ENCODE measurements at regions not wholly inside any gene's neighbourhood (a gene's known extent, or its start where the extent isn't known, plus 50 kb on each side); places are given as distances from the start of the nearest gene placed in this dataset.

DNA sequence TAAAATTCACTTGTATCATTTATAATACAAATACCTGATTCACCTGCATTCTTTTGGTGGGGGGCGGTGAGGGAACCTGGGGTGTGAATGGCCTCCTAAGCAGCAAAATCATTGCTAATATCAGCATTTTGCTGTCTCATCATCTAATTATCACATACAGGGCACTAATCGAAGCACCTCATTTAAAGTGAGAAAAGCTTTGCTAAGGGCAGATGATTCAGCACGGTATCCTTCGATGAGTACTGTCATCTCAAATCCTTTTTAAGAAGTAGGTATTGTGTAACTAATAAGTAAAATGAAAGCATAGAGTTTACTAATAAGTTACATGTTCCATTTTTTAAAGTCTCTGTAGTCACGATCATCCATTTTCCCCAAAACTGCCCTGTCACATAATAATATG, 278.1 kb upstream of the SOX5 start:
- DNase-seq, result no peak
- CTCF ChIA-PET, result no interaction called here
- no peaks in the 10 kb centered on the region for H3K27me3 Mint-ChIP-seq
- H3K36me3 Mint-ChIP-seq (ENCODE audit: low read depth), result no peaks in the 10 kb centered on the region
- no peak overlapping the region for H3K4me3 Mint-ChIP-seq
- POLR2A ChIA-PET, result no interaction called here
- H3K9me3 Mint-ChIP-seq, result peaks cover 5% of the 10 kb centered on the region
- H3K4me1 Mint-ChIP-seq, result peaks cover 1% of the 10 kb centered on the region
- no peak overlapping the region for H3K27ac Mint-ChIP-seq

DNA sequence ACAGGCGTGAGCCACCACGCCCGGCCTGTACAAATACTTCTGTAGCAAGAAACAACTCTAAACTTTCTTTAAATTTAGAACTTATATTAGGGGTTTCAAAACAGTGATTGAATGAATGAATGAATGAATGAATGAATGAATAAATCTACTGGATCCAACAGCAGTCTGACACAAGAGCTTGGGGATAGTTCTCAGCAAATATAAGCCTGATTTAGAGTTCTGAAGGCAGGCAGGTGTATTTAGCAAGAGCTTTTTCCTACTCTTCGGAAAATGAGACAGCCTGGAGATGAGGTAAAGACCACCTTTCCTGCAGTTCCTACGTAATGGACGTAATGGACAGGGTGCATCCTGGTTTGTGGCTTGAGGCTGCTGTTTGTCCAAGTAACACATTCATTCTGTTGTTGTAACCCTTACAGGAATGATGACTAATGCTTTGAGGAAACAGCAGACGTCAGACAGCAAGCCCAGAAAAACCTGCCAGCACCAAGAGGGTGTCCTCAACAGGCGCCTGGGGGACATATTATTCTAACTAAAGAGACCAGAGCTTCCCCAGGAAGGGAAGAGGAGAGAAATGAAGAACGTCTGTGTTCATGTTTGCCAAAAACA, 277.4 kb upstream of the SOX5 start:
- CTCF ChIA-PET, result no interaction called here
- H3K36me3 Mint-ChIP-seq (ENCODE audit: low read depth), result no peaks in the 10 kb centered on the region
- POLR2A ChIA-PET, result no interaction called here
- H3K27ac Mint-ChIP-seq, result no peak overlapping the region
- peaks cover 5% of the 10 kb centered on the region for H3K9me3 Mint-ChIP-seq
- no peak overlapping the region for H3K4me3 Mint-ChIP-seq
- no peak for DNase-seq
- peaks cover 1% of the 10 kb centered on the region for H3K4me1 Mint-ChIP-seq
- H3K27me3 Mint-ChIP-seq, result no peaks in the 10 kb centered on the region

DNA sequence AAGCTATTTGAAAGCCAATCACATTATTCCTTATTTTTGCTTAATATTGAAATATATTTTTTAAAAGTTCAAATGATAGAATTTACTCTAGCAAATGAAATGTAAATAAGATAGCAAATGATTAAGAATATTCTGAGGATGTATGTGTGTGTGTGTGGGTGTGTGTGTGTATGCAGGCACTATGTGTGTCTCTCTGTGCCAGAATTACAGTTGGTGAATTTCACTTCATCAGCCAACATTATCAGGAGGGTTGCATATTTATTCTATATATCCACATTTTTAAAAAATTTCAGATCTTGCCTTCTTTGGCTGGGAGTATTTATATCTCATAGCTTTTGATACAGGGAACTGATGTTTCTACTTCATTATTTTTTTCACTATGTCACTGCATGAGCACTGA, 274.9 kb upstream of the SOX5 start:
- Mint-ChIP-seq H3K9me3 (peaks cover 5% of the 10 kb centered on the region), H3K4me3 (no peak overlapping the region), H3K27me3 (no peaks in the 10 kb centered on the region), H3K27ac (no peak overlapping the region), H3K36me3 (ENCODE audit: low read depth) (no peaks in the 10 kb centered on the region), H3K4me1 (peaks cover 1% of the 10 kb centered on the region)
- ChIA-PET CTCF (no interaction called here), POLR2A (no interaction called here)
- DNase-seq, result no peak

DNA sequence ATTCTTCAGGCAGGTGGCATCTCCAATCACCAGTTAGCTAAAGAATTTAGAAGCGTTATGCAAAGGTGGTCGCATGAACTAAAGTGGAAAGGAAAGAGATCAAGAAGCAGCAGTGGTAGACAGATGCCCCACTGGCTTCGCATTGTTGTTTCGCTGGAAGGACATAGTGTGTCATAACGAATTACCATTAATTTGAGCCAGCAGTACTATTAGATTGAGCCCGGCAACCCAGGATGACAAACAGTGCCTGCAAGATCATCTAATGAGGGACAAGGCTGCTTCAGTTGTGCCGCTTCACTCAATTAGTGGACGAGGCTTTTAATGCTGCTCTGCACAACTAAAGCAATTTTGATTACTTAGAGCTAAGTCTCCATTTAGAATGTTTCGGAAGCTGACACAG, 274.5 kb upstream of the SOX5 start:
- CTCF ChIA-PET, result no interaction called here
- POLR2A ChIA-PET, result no interaction called here
- no peak for DNase-seq
- H3K4me1 Mint-ChIP-seq, result peaks cover 1% of the 10 kb centered on the region
- no peaks in the 10 kb centered on the region for H3K36me3 Mint-ChIP-seq (ENCODE audit: low read depth)
- no peak overlapping the region for H3K4me3 Mint-ChIP-seq
- no peaks in the 10 kb centered on the region for H3K27me3 Mint-ChIP-seq
- peaks cover 5% of the 10 kb centered on the region for H3K9me3 Mint-ChIP-seq
- H3K27ac Mint-ChIP-seq, result no peak overlapping the region

DNA sequence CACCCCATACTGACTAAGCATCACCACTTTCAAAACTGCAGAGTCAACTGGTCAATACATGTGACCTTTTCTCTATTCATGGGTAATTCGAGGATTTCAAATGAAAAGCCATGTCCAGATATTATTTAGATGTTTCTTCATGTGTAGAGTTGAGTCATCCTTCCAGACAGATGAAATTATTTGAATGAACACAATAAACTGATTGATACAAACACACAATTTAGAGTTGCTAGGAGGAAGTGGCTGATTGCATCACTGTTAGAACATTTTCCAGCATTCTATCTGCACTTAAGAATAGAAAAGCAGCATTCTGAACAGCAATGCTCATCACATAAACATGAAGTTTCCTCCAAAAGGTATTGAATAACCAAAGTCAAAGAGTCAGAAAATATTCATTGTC, 273.5 kb upstream of the SOX5 start:
- H3K4me1 Mint-ChIP-seq, result peaks cover 1% of the 10 kb centered on the region
- H3K27me3 Mint-ChIP-seq, result no peaks in the 10 kb centered on the region
- no peak for DNase-seq
- CTCF ChIA-PET, result no interaction called here
- H3K9me3 Mint-ChIP-seq, result peaks cover 5% of the 10 kb centered on the region
- POLR2A ChIA-PET, result no interaction called here
- H3K36me3 Mint-ChIP-seq (ENCODE audit: low read depth), result no peaks in the 10 kb centered on the region
- H3K27ac Mint-ChIP-seq, result no peak overlapping the region
- H3K4me3 Mint-ChIP-seq, result no peak overlapping the region

DNA sequence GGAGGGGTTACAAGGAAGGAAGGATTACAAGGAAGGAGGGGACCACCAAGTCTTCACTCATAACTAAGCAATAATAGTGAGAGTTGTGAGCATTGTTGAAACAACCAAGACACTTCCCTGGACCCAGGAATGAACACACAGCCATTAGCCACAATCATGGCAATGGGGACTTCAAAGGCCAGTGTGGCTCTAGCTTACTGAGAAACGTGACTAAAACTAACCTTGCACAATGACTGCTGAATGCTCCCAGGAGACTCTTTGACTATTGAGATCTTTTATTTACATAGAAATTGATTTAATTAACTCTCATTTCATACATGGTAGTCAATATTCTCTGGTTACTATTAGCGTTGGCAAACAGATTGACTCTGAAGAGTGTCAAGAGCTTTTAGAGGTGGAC, 263.0 kb upstream of the SOX5 start:
- DNase-seq, result no peak
- Mint-ChIP-seq H3K9me3 (no peaks in the 10 kb centered on the region), H3K36me3 (ENCODE audit: low read depth) (no peaks in the 10 kb centered on the region), H3K4me3 (no peak overlapping the region), H3K27ac (no peak overlapping the region), H3K27me3 (no peaks in the 10 kb centered on the region), H3K4me1 (no peaks in the 10 kb centered on the region)
- ChIA-PET POLR2A (no interaction called here), CTCF (no interaction called here)

DNA sequence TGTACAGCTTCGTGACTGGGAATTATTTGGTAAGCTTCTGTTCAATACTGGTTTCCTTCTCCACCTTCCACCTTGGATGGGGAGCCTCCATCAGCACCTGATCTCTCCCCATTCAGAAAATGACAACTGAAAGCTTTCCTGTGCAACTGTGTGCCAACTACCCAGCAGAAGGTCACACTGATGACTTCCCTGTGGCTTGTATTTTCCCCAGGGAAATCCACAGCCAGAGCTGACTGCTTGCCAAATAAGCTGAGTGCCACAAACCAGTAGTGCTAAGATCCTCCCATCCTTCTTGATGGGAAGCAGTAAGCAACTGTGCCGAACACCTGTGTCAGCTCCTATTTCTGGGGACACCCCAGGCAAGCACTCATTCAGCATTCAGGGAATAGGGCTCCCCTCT, 257.2 kb upstream of the SOX5 start:
- Mint-ChIP-seq H3K27me3 (no peaks in the 10 kb centered on the region), H3K4me1 (no peaks in the 10 kb centered on the region), H3K27ac (no peak overlapping the region), H3K9me3 (no peaks in the 10 kb centered on the region), H3K4me3 (no peak overlapping the region), H3K36me3 (ENCODE audit: low read depth) (no peaks in the 10 kb centered on the region)
- ChIA-PET CTCF (no interaction called here), POLR2A (no interaction called here)
- DNase-seq, result no peak

DNA sequence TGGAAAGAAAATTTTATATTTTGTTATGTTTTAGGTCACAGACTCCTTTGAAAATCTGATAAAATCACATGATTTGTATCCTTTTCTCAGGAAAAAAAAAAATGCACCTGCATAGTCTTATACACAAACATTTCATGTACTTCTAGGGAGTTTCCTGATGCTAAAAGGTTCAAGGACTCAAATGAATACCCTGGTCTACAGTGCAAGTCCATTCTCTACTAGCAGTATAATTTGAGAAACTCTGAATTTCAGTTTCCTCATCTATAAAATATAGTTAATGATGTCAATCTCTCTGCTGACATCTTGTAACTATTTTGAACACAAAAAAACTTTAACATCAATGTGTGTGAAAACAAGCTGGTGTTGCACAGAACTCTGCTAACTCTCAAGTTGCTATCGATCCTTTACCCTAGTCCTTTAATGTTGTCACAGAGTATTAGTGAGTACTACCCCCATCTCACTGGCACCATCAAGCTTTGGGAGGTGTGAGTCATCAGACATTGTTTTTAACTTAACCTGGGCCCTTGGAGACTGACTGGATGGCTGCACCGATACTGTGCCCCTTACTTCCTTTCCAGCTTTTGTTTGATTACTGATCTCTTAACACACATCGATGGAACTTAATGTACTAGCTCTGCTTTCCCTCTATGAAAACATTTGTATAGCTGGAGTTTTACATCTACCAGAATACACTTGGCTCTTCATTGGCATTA, 251.9 kb upstream of the SOX5 start:
- H3K9me3 Mint-ChIP-seq, result no peaks in the 10 kb centered on the region
- H3K27ac Mint-ChIP-seq, result no peak overlapping the region
- CTCF ChIA-PET, result no interaction called here
- H3K36me3 Mint-ChIP-seq (ENCODE audit: low read depth), result no peaks in the 10 kb centered on the region
- H3K27me3 Mint-ChIP-seq, result no peaks in the 10 kb centered on the region
- H3K4me3 Mint-ChIP-seq, result no peak overlapping the region
- H3K4me1 Mint-ChIP-seq, result no peaks in the 10 kb centered on the region
- DNase-seq, result no peak
- POLR2A ChIA-PET, result no interaction called here

DNA sequence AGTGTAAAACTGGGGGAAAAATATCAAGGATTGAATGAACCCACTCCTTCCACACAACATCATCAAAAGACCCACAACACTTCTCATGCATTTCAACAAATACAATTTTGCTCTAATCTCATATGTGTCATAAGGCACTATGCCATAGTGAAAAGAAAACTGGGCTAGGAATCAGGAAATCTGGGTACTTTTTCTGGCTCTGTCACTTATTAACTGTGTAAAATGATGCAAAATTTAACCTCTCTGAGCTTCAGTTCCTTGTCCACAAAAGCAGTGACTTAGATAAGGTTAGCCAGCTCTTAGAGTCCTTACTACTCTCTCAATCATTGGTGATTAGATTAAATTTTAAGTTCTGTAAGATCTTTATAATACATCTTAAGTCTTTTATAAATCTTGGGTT, 250.5 kb upstream of the SOX5 start:
- CTCF ChIA-PET, result no interaction called here
- no peak overlapping the region for H3K4me3 Mint-ChIP-seq

DNA sequence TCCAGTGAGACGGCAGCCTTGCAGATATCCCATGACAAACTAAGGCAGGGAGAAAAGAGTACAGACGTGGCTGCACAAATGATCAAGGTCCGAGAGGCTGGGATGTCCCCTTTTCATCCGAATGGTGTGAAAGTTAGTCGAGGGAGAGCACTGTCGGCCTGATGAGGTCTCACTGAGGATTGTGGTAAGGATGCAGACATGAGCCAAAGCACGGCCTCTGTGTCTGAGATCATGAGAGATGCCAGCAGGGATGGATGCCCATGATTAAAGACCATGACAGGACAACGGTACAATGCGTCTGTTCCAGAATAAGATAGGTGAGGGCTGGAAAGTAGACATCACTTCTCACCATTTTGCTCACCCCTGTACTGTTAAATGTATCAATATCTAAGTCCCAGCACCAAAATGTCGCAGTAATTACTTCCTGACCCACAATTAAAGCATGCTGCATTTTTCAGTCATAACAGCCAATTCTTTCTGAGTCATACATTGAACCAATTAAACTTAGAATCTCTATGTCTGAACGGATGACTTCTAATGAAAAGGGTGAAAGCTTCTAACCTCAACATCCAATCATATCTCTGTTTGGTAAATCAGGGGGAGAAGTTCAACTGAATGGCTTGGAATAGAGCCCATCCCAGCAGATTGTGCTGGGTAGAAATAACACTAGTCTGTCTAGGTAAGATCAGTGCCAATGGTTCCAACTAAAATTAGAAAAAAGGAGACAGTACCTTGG, 249.6 kb upstream of the SOX5 start:
- no peak for DNase-seq
- Mint-ChIP-seq H3K4me3 (no peak overlapping the region), H3K36me3 (ENCODE audit: low read depth) (no peaks in the 10 kb centered on the region), H3K9me3 (no peaks in the 10 kb centered on the region), H3K4me1 (no peaks in the 10 kb centered on the region), H3K27me3 (no peaks in the 10 kb centered on the region), H3K27ac (no peak overlapping the region)
- ChIA-PET CTCF (no interaction called here), POLR2A (no interaction called here)

More for the DNA sequence above, 250.5 kb upstream of the SOX5 start:
- Mint-ChIP-seq H3K27me3 (no peaks in the 10 kb centered on the region), H3K36me3 (ENCODE audit: low read depth) (no peaks in the 10 kb centered on the region), H3K9me3 (no peaks in the 10 kb centered on the region), H3K27ac (no peak overlapping the region), H3K4me1 (no peaks in the 10 kb centered on the region)
- POLR2A ChIA-PET, result no interaction called here
- DNase-seq, result no peak

DNA sequence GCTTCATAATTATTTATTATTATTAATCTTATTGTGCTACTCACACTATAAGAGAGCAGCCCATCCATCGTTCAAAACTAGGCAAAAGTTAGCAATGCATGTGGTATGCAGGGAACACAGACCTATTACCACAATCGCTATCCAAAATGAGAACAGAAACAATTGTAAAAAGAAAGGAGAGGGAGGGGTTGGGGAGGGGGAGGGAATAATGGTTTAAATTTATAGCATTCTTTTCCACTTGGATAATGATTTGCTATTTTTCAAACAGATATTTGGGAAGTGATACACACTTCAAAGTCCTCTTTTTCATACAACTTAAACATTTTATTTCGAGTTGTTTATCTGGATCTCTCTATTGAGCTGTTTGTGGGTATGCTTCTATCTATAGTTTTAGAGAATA, 248.6 kb upstream of the SOX5 start:
- H3K27ac Mint-ChIP-seq, result no peak overlapping the region
- POLR2A ChIA-PET, result no interaction called here
- CTCF ChIA-PET, result no interaction called here
- no peaks in the 10 kb centered on the region for H3K4me1 Mint-ChIP-seq
- H3K27me3 Mint-ChIP-seq, result no peaks in the 10 kb centered on the region
- no peaks in the 10 kb centered on the region for H3K9me3 Mint-ChIP-seq
- no peaks in the 10 kb centered on the region for H3K36me3 Mint-ChIP-seq (ENCODE audit: low read depth)
- H3K4me3 Mint-ChIP-seq, result no peak overlapping the region
- no peak for DNase-seq

DNA sequence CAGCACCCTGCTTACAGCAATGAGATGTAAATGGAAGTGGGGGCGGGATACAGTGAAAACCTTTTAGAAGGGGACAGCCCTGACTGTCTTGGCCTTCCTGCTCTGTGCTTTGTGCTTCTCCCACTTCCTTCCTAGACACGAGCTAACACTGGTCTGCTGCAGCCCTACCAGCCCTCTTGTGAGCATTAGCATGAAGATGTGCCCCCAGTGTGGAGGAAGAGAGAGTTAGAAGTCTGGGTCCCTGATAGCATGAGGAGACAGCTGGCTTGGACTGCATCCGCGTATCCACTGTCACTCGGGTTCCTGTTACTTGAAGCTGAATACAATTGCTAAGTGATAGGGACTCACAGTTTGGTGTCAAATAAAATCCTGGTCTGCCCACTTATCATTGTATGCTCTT, 248.1 kb upstream of the SOX5 start:
- DNase-seq, result no peak
- Mint-ChIP-seq H3K27me3 (no peaks in the 10 kb centered on the region), H3K9me3 (no peaks in the 10 kb centered on the region), H3K4me1 (no peaks in the 10 kb centered on the region), H3K27ac (no peak overlapping the region), H3K36me3 (ENCODE audit: low read depth) (no peaks in the 10 kb centered on the region), H3K4me3 (no peak overlapping the region)
- ChIA-PET POLR2A (no interaction called here), CTCF (no interaction called here)

DNA sequence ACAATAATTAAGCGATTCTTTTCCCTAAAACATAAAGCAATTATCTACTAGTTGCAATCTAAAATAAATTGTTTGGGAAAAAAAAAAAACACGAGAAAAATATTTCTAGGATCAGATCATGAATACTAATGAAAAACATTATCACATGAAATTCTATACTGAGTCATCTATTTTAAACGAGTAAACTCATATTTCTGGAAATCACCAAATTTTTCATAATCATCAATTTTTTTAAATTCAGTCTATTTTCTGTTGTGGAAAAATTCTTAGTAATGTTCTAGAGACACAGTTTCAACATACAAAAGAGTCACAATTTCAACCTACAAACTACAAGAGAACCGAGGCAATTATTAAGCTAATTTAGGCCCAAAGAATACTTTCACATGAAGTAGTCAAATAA, 245.6 kb upstream of the SOX5 start:
- no peak for DNase-seq
- ChIA-PET CTCF (no interaction called here), POLR2A (no interaction called here)
- Mint-ChIP-seq H3K4me3 (no peak overlapping the region), H3K4me1 (no peaks in the 10 kb centered on the region), H3K27me3 (no peaks in the 10 kb centered on the region), H3K36me3 (ENCODE audit: low read depth) (no peaks in the 10 kb centered on the region), H3K9me3 (no peaks in the 10 kb centered on the region), H3K27ac (no peak overlapping the region)

DNA sequence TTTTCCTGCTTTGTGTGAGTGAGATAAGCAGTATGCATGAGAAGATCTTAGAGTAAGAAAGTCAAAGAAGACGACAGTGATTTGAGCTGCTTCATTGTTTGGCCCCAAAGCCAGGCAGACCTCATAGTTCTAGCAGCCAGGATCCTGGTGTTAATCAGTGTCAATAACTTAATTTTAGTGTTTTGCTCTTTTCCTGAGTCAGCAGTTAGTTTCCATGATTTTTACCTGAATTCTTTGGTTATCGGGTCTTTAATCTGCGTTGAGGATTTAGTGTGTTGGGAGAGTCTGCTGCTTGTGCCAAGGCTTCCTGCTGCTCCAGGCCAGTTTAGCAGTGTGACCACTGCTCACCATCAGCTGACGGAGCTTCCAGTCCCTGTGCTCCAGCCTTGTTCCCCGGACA, 241.6 kb upstream of the SOX5 start:
- H3K4me3 Mint-ChIP-seq, result no peak overlapping the region
- no peaks in the 10 kb centered on the region for H3K9me3 Mint-ChIP-seq
- H3K27ac Mint-ChIP-seq, result no peak overlapping the region
- no peaks in the 10 kb centered on the region for H3K36me3 Mint-ChIP-seq (ENCODE audit: low read depth)
- ChIA-PET CTCF (no interaction called here), POLR2A (no interaction called here)
- no peaks in the 10 kb centered on the region for H3K4me1 Mint-ChIP-seq
- no peak for DNase-seq
- no peaks in the 10 kb centered on the region for H3K27me3 Mint-ChIP-seq

All from activated CD4-positive, alpha-beta memory T cell treated with anti-CD3 and anti-CD28 coated beads, Interleukin-2, amount 10 ng/mL, durations not matched to agents 7 days and 5 days (primary cell).